Left ventricle myocardium inferior (tissue), 1 donor: ENCODE measurements at regions not wholly inside any gene's neighbourhood (a gene's known extent, or its start where the extent isn't known, plus 50 kb on each side); places are given as distances from the start of the nearest gene placed in this dataset.

Experiments
- DNase-seq: peaks from one replicate; pipeline ENCODE4 v3.0.0-alpha.2; 2020
- H3K27ac ChIP-seq: fragments of 200-600 bp; replicated peaks from 2 replicates; pipeline ENCODE4 v1.8.0; 2021
- H3K27me3 ChIP-seq: fragments of 200-600 bp; 2 replicates; pipeline ENCODE4 v1.8.0; 2021; ENCODE audit warnings: low read depth
- H3K36me3 ChIP-seq: fragments of 200-600 bp; 2 replicates; pipeline ENCODE4 v1.8.0; 2021
- H3K4me1 ChIP-seq: fragments of 200-600 bp; 2 replicates; pipeline ENCODE4 v1.8.0; 2021
- H3K4me3 ChIP-seq: fragments of 200-600 bp; 2 replicates; pipeline ENCODE4 v1.8.0; 2021; ENCODE audit warnings: mild to moderate bottlenecking, moderate library complexity
- H3K9me3 ChIP-seq: fragments of 200-600 bp; replicated peaks from 2 replicates; pipeline ENCODE4 v1.8.0; 2021
- intact Hi-C: fragments of 100-400 bp; cut with micrococcal nuclease; formaldehyde crosslinking; loops from one replicate; pipeline ENCODE4 v1.11.0; 2022
- TF ChIP-seq, protein P1 (sequence below): fragments of 200-600 bp; IDR thresholded peaks from 2 replicates; pipeline ENCODE4 v1.8.0; 2021; ENCODE audit warnings: antibody characterized with exemption, mild to moderate bottlenecking, borderline replicate concordance
- donor health status: DM: no; HTN: yes; CAD: no; lungs with severe emphysema.

- Histone ChIP-seq H3K27me3 (no peaks in the 10 kb centered on the region), H3K9me3 (no peaks in the 10 kb centered on the region), H3K27ac (no peak overlapping the region), H3K36me3 (no peaks in the 10 kb centered on the region), H3K4me1 (no peaks in the 10 kb centered on the region), H3K4me3 (no peak overlapping the region)
- TF ChIP-seq, protein P1, sequence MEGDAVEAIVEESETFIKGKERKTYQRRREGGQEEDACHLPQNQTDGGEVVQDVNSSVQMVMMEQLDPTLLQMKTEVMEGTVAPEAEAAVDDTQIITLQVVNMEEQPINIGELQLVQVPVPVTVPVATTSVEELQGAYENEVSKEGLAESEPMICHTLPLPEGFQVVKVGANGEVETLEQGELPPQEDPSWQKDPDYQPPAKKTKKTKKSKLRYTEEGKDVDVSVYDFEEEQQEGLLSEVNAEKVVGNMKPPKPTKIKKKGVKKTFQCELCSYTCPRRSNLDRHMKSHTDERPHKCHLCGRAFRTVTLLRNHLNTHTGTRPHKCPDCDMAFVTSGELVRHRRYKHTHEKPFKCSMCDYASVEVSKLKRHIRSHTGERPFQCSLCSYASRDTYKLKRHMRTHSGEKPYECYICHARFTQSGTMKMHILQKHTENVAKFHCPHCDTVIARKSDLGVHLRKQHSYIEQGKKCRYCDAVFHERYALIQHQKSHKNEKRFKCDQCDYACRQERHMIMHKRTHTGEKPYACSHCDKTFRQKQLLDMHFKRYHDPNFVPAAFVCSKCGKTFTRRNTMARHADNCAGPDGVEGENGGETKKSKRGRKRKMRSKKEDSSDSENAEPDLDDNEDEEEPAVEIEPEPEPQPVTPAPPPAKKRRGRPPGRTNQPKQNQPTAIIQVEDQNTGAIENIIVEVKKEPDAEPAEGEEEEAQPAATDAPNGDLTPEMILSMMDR: no peak
- intact Hi-C loops: no loop called here
- no peak for DNase-seq
Measured at GRCh38 chr12:86331012-86331411, 74.8 kb upstream of the MGAT4C start.

DNA sequence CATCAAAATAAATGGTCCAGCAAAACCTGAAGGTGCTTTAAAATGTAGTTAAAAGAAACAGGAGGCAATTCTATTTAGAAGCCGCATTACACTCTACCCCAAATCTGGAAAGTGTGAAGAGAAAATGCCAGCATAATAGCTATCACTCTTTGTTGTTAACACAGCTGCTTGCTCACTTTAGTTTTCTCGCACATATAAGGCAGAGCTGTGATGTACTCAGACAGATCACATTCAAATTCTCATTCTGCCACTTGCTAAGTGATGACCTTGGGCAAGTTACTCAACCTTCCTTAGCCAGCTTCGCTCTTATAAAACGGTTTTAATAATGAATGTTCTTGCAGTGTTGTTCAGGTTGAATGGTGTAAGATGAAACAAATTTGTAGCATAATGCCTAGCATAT lies 56.0 kb upstream of the MGAT4C start:
- intact Hi-C loops: no loop called here
- no peak for DNase-seq
- TF ChIP-seq, protein P1: no peak
- Histone ChIP-seq H3K36me3 (no peaks in the 10 kb centered on the region), H3K4me1 (no peaks in the 10 kb centered on the region), H3K27ac (no peak overlapping the region), H3K9me3 (no peaks in the 10 kb centered on the region), H3K27me3 (no peaks in the 10 kb centered on the region), H3K4me3 (no peak overlapping the region)
